Astrocyte of the spinal cord (primary cell): ENCODE measurements at regions not wholly inside any gene's neighbourhood (a gene's known extent, or its start where the extent isn't known, plus 50 kb on each side); places are given as distances from the start of the nearest gene placed in this dataset.

ENCODE experiments used
- DNase-seq: peaks from one replicate; pipeline ENCODE4 v3.0.0; 2011; ENCODE audit warnings: low read depth, low spot score
- H3K4me3 ChIP-seq: 2 replicates; pipeline ENCODE4 v1.5.1; 2011; ENCODE audit warnings: low read depth, mild to moderate bottlenecking, low read length, moderate library complexity
- CTCF ChIP-seq: IDR thresholded peaks from 2 replicates; pipeline ENCODE4 v1.5.1; 2012; ENCODE audit warnings: low read depth, mild to moderate bottlenecking, low read length, inconsistent platforms
- in situ Hi-C: cut with HindIII; loops from 2 replicates; pipeline ENCODE4 v1.10.0; 2017; ENCODE audit warnings: low sequenced_read_pairs

- TF ChIP-seq CTCF, result no peak
- no peak for DNase-seq
- in situ Hi-C loops, result no loop called here
- no peak overlapping the region for H3K4me3 ChIP-seq
Observed at GRCh38 chr9:38256461-38256860, 136.0 kb upstream of the ALDH1B1 start.

GRCh38 chr9:38255599-38255998, 136.9 kb upstream of the ALDH1B1 start:
- no peak for DNase-seq
- no peak overlapping the region for H3K4me3 ChIP-seq
- in situ Hi-C loops, result no loop called here
- TF ChIP-seq CTCF, result no peak

GRCh38 chr9:38254756-38255155, 137.7 kb upstream of the ALDH1B1 start:
- no peak for DNase-seq
- no peak overlapping the region for H3K4me3 ChIP-seq
- in situ Hi-C loops, result no loop called here
- no peak for TF ChIP-seq CTCF

GRCh38 chr9:38254151-38254550, 138.4 kb upstream of the ALDH1B1 start:
- no peak for DNase-seq
- no peak for TF ChIP-seq CTCF
- in situ Hi-C loops, result no loop called here
- H3K4me3 ChIP-seq, result no peak overlapping the region

GRCh38 chr9:38253200-38253599, 139.3 kb upstream of the ALDH1B1 start:
- no peak for TF ChIP-seq CTCF
- in situ Hi-C loops, result no loop called here
- DNase-seq, result no peak

GRCh38 chr9:38251036-38251860, 141.3 kb upstream of the ALDH1B1 start:
- in situ Hi-C loops, result no loop called here
- no peak for TF ChIP-seq CTCF
- no peak overlapping the region for H3K4me3 ChIP-seq
- DNase-seq, result no peak

More at GRCh38 chr9:38253200-38253599, 139.3 kb upstream of the ALDH1B1 start:
- H3K4me3 ChIP-seq, result no peak overlapping the region
